HG02884 (cell line): ENCODE measurements at regions not wholly inside any gene's neighbourhood (a gene's known extent, or its start where the extent isn't known, plus 50 kb on each side); places are given as distances from the start of the nearest gene placed in this dataset.

ENCODE experiments used
- ATAC-seq: cut with Tn5 transposase; IDR thresholded peaks from one replicate; pipeline ENCODE4 v1.9.1; 2021; ENCODE audit warnings: mild to moderate bottlenecking, moderate library complexity; ENCODE audit not compliant: unreplicated experiment

GRCh38 chr11:28715726-28716125 is 607.5 kb downstream of the METTL15 start:
- ATAC-seq = no peak

GRCh38 chr11:28713850-28714249 is 605.7 kb downstream of the METTL15 start:
- ATAC-seq = no peak

GRCh38 chr11:28708075-28708474 is 599.9 kb downstream of the METTL15 start:
- no peak for ATAC-seq

- ATAC-seq = no peak
These were observed 596.6 kb downstream of the METTL15 start for GRCh38 chr11:28704801-28705200.

- ATAC-seq = no peak
These were observed 595.2 kb downstream of the METTL15 start for GRCh38 chr11:28703371-28703770.

GRCh38 chr11:28702871-28703270 is 594.7 kb downstream of the METTL15 start:
- no peak for ATAC-seq

GRCh38 chr11:28702450-28702790 is 594.2 kb downstream of the METTL15 start:
- no peak for ATAC-seq

- ATAC-seq = no peak
These were observed 593.7 kb downstream of the METTL15 start for GRCh38 chr11:28701760-28702449.

GRCh38 chr11:28699701-28700100 is 591.5 kb downstream of the METTL15 start:
- ATAC-seq = no peak

GRCh38 chr11:28697920-28698827 is 590.0 kb downstream of the METTL15 start:
- peak; percentile 51 for ATAC-seq

- ATAC-seq = no peak
These were observed 588.4 kb downstream of the METTL15 start for GRCh38 chr11:28696591-28696990.

- no peak for ATAC-seq
These were observed 582.6 kb downstream of the METTL15 start for GRCh38 chr11:28690746-28691145.

- ATAC-seq = no peak
These were observed 575.9 kb downstream of the METTL15 start for GRCh38 chr11:28684011-28684586.

GRCh38 chr11:28679795-28680468 is 571.7 kb downstream of the METTL15 start:
- no peak for ATAC-seq

- no peak for ATAC-seq
These were observed 569.5 kb downstream of the METTL15 start for GRCh38 chr11:28677721-28678120.

GRCh38 chr11:28675183-28675582 is 567.0 kb downstream of the METTL15 start:
- ATAC-seq = no peak

- no peak for ATAC-seq
These were observed 566.4 kb downstream of the METTL15 start for GRCh38 chr11:28674433-28675103.

- ATAC-seq = no peak
These were observed 565.7 kb downstream of the METTL15 start for GRCh38 chr11:28673691-28674432.

GRCh38 chr11:28671274-28671673 is 563.1 kb downstream of the METTL15 start:
- ATAC-seq = no peak

GRCh38 chr11:28666632-28667031 is 558.4 kb downstream of the METTL15 start:
- ATAC-seq = no peak
